Neuronal stem cell (in vitro differentiated cells): ENCODE measurements at regions not wholly inside any gene's neighbourhood (a gene's known extent, or its start where the extent isn't known, plus 50 kb on each side); places are given as distances from the start of the nearest gene placed in this dataset.
"Not testable (repeated sequence)": the region's sequence is repeated elsewhere in the genome, so short reads cannot be mapped to it uniquely, and the experiment has no call there.

Experiments
- DNase-seq: peaks from one replicate; pipeline ENCODE4 v3.0.0-alpha.2; 2013; ENCODE audit warnings: low spot score
- H2AFZ ChIP-seq: one replicate; pipeline ENCODE4 v1.6.1; 2013; ENCODE audit warnings: mild to moderate bottlenecking, low read length, inconsistent platforms
- H2AK5ac ChIP-seq: 2 replicates; pipeline ENCODE4 v1.6.1; 2013; ENCODE audit warnings: low read depth, mild to moderate bottlenecking, inconsistent platforms, low read length, moderate library complexity, mixed read lengths
- H2BK120ac ChIP-seq: 2 replicates; pipeline ENCODE4 v1.6.1; 2013; ENCODE audit warnings: low read depth, mild to moderate bottlenecking, inconsistent platforms, low read length, moderate library complexity, mixed read lengths
- H2BK12ac ChIP-seq: one replicate; pipeline ENCODE4 v1.6.1; 2013; ENCODE audit warnings: low read length, inconsistent platforms
- H2BK15ac ChIP-seq: 2 replicates; pipeline ENCODE4 v1.6.1; 2013; ENCODE audit warnings: mild to moderate bottlenecking, low read length, inconsistent platforms, mixed read lengths
- H2BK5ac ChIP-seq: one replicate; pipeline ENCODE4 v1.6.1; 2013; ENCODE audit warnings: inconsistent platforms, mild to moderate bottlenecking, low read length, moderate library complexity
- H3K14ac ChIP-seq: one replicate; pipeline ENCODE4 v1.6.1; 2013; ENCODE audit warnings: low read length, inconsistent platforms
- H3K18ac ChIP-seq: 2 replicates; pipeline ENCODE4 v1.6.1; 2013; ENCODE audit warnings: low read length, inconsistent platforms
- H3K23ac ChIP-seq: 2 replicates; pipeline ENCODE4 v1.6.1; 2013; ENCODE audit warnings: low read depth, mild to moderate bottlenecking, mixed read lengths, low read length, inconsistent platforms; ENCODE audit not compliant: poor library complexity
- H3K27ac ChIP-seq: replicated peaks from 3 replicates; pipeline ENCODE4 v1.5.1; 2013; ENCODE audit warnings: low read length, inconsistent platforms
- H3K27me3 ChIP-seq, 3 experiments: 2 replicates each; pipeline ENCODE4 v1.6.1; 2013; ENCODE audit warnings: low read length in 3 of 3, mild to moderate bottlenecking in 2 of 3, inconsistent platforms in 1 of 3, low read depth in 1 of 3, mixed read lengths in 1 of 3, moderate library complexity in 1 of 3; ENCODE audit not compliant: control insufficient read depth in 3 of 3, insufficient read depth in 3 of 3
- H3K36me3 ChIP-seq, 2 donors: replicated peaks in 1 of 2; 2 replicates each; pipeline ENCODE4 v1.6.1; 2013; ENCODE audit warnings: low read length in 2 of 2; ENCODE audit not compliant: control insufficient read depth in 2 of 2, insufficient read depth in 2 of 2
- H3K4ac ChIP-seq: 2 replicates; pipeline ENCODE4 v1.6.1; 2013; ENCODE audit warnings: inconsistent platforms, mild to moderate bottlenecking, low read length, moderate library complexity
- H3K4me1 ChIP-seq, 2 donors: 1 replicate in 1 of 2; 2 replicates in 1 of 2; pipeline ENCODE4 v1.6.1; 2013; ENCODE audit warnings: low read length in 2 of 2, low read depth in 1 of 2; ENCODE audit not compliant: control insufficient read depth in 2 of 2, insufficient read depth in 1 of 2
- H3K4me2 ChIP-seq: one replicate; pipeline ENCODE4 v1.6.1; 2013; ENCODE audit warnings: mild to moderate bottlenecking, low read length, inconsistent platforms; ENCODE audit not compliant: insufficient read depth, poor library complexity, severe bottlenecking
- H3K4me3 ChIP-seq, 2 donors: 2 replicates each; pipeline ENCODE4 v1.5.1; 2013; ENCODE audit warnings: low read length in 2 of 2, mild to moderate bottlenecking in 2 of 2, inconsistent platforms in 1 of 2, moderate library complexity in 1 of 2
- H3K79me1 ChIP-seq: one replicate; pipeline ENCODE4 v1.6.1; 2013; ENCODE audit warnings: low read depth, mild to moderate bottlenecking, inconsistent platforms, low read length, moderate library complexity
- H3K9ac ChIP-seq: one replicate; pipeline ENCODE4 v1.6.1; 2013; ENCODE audit warnings: mild to moderate bottlenecking, low read depth, low read length, inconsistent platforms; ENCODE audit not compliant: poor library complexity
- H3K9me3 ChIP-seq, 2 donors: replicated peaks in 1 of 2; 2 replicates each; pipeline versions ENCODE3 to v1.6.1; 2013; ENCODE audit warnings: low read length in 2 of 2, mild to moderate bottlenecking in 2 of 2, inconsistent platforms in 1 of 2, low read depth in 1 of 2, mixed read lengths in 1 of 2, moderate library complexity in 1 of 2; ENCODE audit not compliant: control insufficient read depth in 2 of 2, insufficient read depth in 1 of 2
- H4K8ac ChIP-seq: one replicate; pipeline ENCODE4 v1.6.1; 2013; ENCODE audit warnings: low read depth, mild to moderate bottlenecking, inconsistent platforms, low read length, moderate library complexity
- H4K91ac ChIP-seq: one replicate; pipeline ENCODE4 v1.6.1; 2013; ENCODE audit warnings: low read length, low read depth, mild to moderate bottlenecking, inconsistent platforms; ENCODE audit not compliant: poor library complexity
- WGBS, 2 donors: extraction: QIAGEN DNeasy Blood & Tissue Kit; methylation state at CpG; one replicate each; pipeline ENCODE4 v1.1.7; 2013; ENCODE audit warnings: missing lambda C conversion rate in 2 of 2, mixed read lengths in 1 of 2; ENCODE audit not compliant: insufficient read length in 2 of 2, insufficient replicate concordance in 1 of 2; ENCODE audit errors: extremely low coverage in 2 of 2; 5-methylcytosine and 5-hydroxymethylcytosine counted together

DNA sequence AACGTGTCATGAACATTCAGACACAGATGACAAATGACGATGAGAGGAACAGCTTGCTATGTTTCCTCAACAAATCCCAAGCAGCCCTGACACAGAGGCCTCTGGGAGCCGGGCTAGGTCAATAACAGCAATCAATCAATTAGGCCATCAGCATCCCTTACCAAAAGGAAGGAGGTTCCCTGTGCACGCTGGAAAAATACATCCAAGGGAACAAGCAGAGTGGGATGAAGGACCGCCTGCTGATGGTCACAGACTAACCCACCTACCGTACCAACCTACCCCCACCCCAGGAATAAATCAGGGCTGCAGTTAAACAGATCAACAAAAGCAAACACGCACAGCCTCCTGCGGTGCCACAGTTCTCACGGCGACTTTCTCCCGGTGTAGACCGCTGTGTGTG, 265.1 kb upstream of the SFSWAP start:
- WGBS, 2 donors = no CpG with 5 or more reads among the region's 12 CpGs
- no peak overlapping the region for H4K8ac ChIP-seq

DNA sequence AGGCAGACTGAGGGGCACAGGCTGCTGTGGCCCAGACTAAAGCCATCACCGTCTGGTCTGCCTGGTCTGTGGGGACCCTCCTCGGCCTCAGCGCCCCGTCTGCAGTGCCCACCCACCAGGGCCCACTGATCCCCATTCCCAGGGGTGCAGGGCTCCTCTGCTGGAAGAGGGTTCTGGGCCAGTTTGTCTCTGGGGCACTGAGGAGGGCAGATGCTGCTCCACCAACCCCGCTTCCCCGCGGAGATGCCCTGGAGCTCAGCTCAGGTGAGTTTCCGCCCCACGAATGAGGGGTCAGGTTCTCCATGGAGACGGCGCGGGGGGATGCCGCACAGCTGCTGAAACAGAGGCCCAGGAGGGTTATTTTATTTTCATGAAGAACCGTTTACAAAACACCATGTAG, 263.3 kb upstream of the SFSWAP start:
- not testable (repeated sequence) for H2BK5ac ChIP-seq, DNase-seq, H3K4me2 ChIP-seq, H2BK120ac ChIP-seq, H3K79me1 ChIP-seq, H3K27me3 ChIP-seq, H4K8ac ChIP-seq, H3K18ac ChIP-seq, H3K4ac ChIP-seq, H4K91ac ChIP-seq, H2BK12ac ChIP-seq, H2BK15ac ChIP-seq, H3K27ac ChIP-seq, H3K9ac ChIP-seq, H2AFZ ChIP-seq, H3K36me3 ChIP-seq, H3K14ac ChIP-seq, H3K23ac ChIP-seq, H3K4me3 ChIP-seq, H2AK5ac ChIP-seq
- no CpG with 5 or more reads among the region's 14 CpGs for WGBS, 2 donors
- peaks cover 0 to 11% of the 10 kb centered on the region in 2 donors for H3K9me3 ChIP-seq
- H3K4me1 ChIP-seq = peaks cover 1 to 19% of the 10 kb centered on the region in 2 donors

More for the DNA sequence above, 265.1 kb upstream of the SFSWAP start:
- H3K14ac ChIP-seq = no peak overlapping the region
- H3K18ac ChIP-seq = no peak overlapping the region
- no peak overlapping the region for H2AK5ac ChIP-seq
- no peak overlapping the region for H3K23ac ChIP-seq
- H2BK120ac ChIP-seq = no peak overlapping the region
- no peak overlapping the region for H4K91ac ChIP-seq
- H2AFZ ChIP-seq = peak overlapping the region; percentile 35
- DNase-seq = no peak
- H3K4me2 ChIP-seq = no peak overlapping the region
- H2BK12ac ChIP-seq = no peak overlapping the region
- H2BK5ac ChIP-seq = no peak overlapping the region
- H3K4me3 ChIP-seq = no peak overlapping the region
- peaks cover 0 to 7% of the 10 kb centered on the region in 2 donors for H3K9me3 ChIP-seq
- H3K27ac ChIP-seq = no peak overlapping the region
- H3K79me1 ChIP-seq = no peaks in the 10 kb centered on the region
- H3K4me1 ChIP-seq = peaks cover 1 to 19% of the 10 kb centered on the region in 2 donors
- peaks cover 0 to 3% (median 0%) of the 10 kb centered on the region in 3 experiments for H3K27me3 ChIP-seq
- no peak overlapping the region for H2BK15ac ChIP-seq
- H3K36me3 ChIP-seq = no peaks in the 10 kb centered on the region
- no peak overlapping the region for H3K9ac ChIP-seq
- H3K4ac ChIP-seq = no peak overlapping the region

- Histone ChIP-seq H3K27me3 (peaks cover 0 to 3% (median 0%) of the 10 kb centered on the region in 3 experiments), H2BK12ac (no peak overlapping the region), H3K18ac (no peak overlapping the region), H3K9ac (peak overlapping the region; percentile 2), H3K4me3 (no peak overlapping the region), H3K4me1 (peaks cover 1 to 18% of the 10 kb centered on the region in 2 donors), H3K14ac (no peak overlapping the region), H2BK120ac (no peak overlapping the region), H3K9me3 (peaks cover 0 to 11% of the 10 kb centered on the region in 2 donors), H2BK5ac (no peak overlapping the region), H3K4me2 (no peak overlapping the region), H2AK5ac (no peak overlapping the region), H3K4ac (no peak overlapping the region), H3K27ac (no peak overlapping the region), H2BK15ac (no peak overlapping the region), H3K36me3 (no peaks in the 10 kb centered on the region), H2AFZ (no peak overlapping the region), H4K91ac (no peak overlapping the region), H3K23ac (no peak overlapping the region), H3K79me1 (no peaks in the 10 kb centered on the region), H4K8ac (no peak overlapping the region)
- no peak for DNase-seq
- WGBS, 2 donors = no CpG with 5 or more reads among the region's 13 CpGs
Measured at GRCh38 chr12:131448254-131448795, 262.6 kb upstream of the SFSWAP start.

DNA sequence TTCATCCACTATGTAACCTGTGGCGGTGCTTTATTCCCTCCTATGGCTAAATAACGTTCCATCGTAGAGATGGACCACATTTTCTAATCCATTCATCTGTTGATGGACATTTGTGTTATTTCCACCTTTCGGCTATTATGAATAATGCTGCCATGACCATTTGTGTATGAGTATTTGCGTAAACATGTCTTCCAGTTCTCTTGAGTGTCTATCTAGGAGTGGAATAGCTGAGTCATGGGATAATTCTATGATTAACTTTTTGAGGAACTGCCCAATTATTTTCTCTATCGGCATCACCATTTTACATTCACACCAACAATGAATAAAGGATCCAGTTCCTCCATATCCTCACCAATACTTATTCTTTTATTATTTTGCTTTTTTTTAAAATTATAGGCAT, 261.9 kb upstream of the SFSWAP start:
- H2BK120ac ChIP-seq = no peak overlapping the region
- no peak overlapping the region for H2BK5ac ChIP-seq
- H3K4me3 ChIP-seq = no peak overlapping the region
- no peak overlapping the region for H3K4ac ChIP-seq
- no peak overlapping the region for H3K18ac ChIP-seq
- H2AK5ac ChIP-seq = no peak overlapping the region
- no peak overlapping the region for H2AFZ ChIP-seq
- H3K14ac ChIP-seq = no peak overlapping the region
- no peaks in the 10 kb centered on the region for H3K79me1 ChIP-seq
- no peak overlapping the region for H3K27ac ChIP-seq
- no peak overlapping the region for H2BK12ac ChIP-seq
- no peak overlapping the region for H3K4me2 ChIP-seq
- no peak overlapping the region for H3K23ac ChIP-seq
- no peak overlapping the region for H2BK15ac ChIP-seq
- H4K91ac ChIP-seq = no peak overlapping the region
- WGBS, 2 donors = no CpG with 5 or more reads among the region's 6 CpGs
- no peaks in the 10 kb centered on the region for H3K36me3 ChIP-seq
- H3K4me1 ChIP-seq = peaks cover 1 to 14% of the 10 kb centered on the region in 2 donors
- H3K27me3 ChIP-seq = peaks cover 0 to 3% (median 0%) of the 10 kb centered on the region in 3 experiments
- DNase-seq = no peak
- H3K9ac ChIP-seq = no peak overlapping the region
- peaks cover 0 to 11% of the 10 kb centered on the region in 2 donors for H3K9me3 ChIP-seq
- no peak overlapping the region for H4K8ac ChIP-seq
